H1 (cell line): ENCODE measurements at regions not wholly inside any gene's neighbourhood (a gene's known extent, or its start where the extent isn't known, plus 50 kb on each side); places are given as distances from the start of the nearest gene placed in this dataset.

Source experiments
- CTCF ChIA-PET: fragments of 300-600 bp; sonication (Branson Sonifier 250); formaldehyde crosslinking; loops from one replicate; lab custom pipeline; 2021; ENCODE audit not compliant: partially characterized antibody; lab: Charles Lee
- POLR2A ChIA-PET: fragments of 300-600 bp; sonication (Branson Sonifier 250); formaldehyde crosslinking; loops from one replicate; lab custom pipeline; 2021; ENCODE audit warnings: inconsistent platforms; ENCODE audit not compliant: partially characterized antibody; lab: Charles Lee
- DNase-seq, 2 experiments: peaks; one replicate each; pipeline versions ENCODE4 v3.0.0 to v3.0.0-alpha.2; 2010 to 2022; ENCODE audit warnings: low spot score in 2 of 2, low read depth in 1 of 2, mixed read lengths in 1 of 2
- FAIRE-seq: peaks from 2 replicates; lab custom pipeline; 2011; peaks lifted over from hg19 to GRCh38; lab: Jason Lieb, UNC
- H2AFZ ChIP-seq: 2 replicates; pipeline ENCODE4 v1.8.1; 2012; ENCODE audit warnings: low read length, inconsistent platforms
- H2AK5ac ChIP-seq: 2 replicates; pipeline ENCODE4 v1.6.1; 2013; ENCODE audit warnings: low read depth, low read length
- H2BK120ac ChIP-seq: replicated peaks from 2 replicates; pipeline ENCODE3; 2013; ENCODE audit warnings: low read depth, low read length, inconsistent platforms
- H2BK12ac ChIP-seq: 2 replicates; pipeline ENCODE4 v1.6.1; 2013; ENCODE audit warnings: low read depth, low read length
- H2BK15ac ChIP-seq: 2 replicates; pipeline ENCODE4 v1.6.1; 2013; ENCODE audit warnings: low read length
- H2BK20ac ChIP-seq: 2 replicates; pipeline ENCODE4 v1.6.1; 2013; ENCODE audit warnings: low read length
- H2BK5ac ChIP-seq: 2 replicates; pipeline ENCODE4 v1.6.1; 2013; ENCODE audit warnings: low read depth, low read length
- H3K14ac ChIP-seq: 2 replicates; pipeline ENCODE4 v1.6.1; 2013; ENCODE audit warnings: inconsistent platforms; ENCODE audit not compliant: insufficient read length
- H3K18ac ChIP-seq: 2 replicates; pipeline ENCODE4 v1.6.1; 2013; ENCODE audit warnings: low read length; ENCODE audit errors: extremely low read depth
- H3K23ac ChIP-seq: 2 replicates; pipeline ENCODE4 v1.6.1; 2013; ENCODE audit warnings: inconsistent platforms; ENCODE audit not compliant: insufficient read length
- H3K23me2 ChIP-seq: 2 replicates; pipeline ENCODE4 v1.6.1; 2013; ENCODE audit warnings: low read depth, low read length
- H3K27ac ChIP-seq: 2 replicates; pipeline ENCODE4 v1.6.1; 2011; ENCODE audit warnings: low read depth, low read length, inconsistent platforms
- H3K27me3 ChIP-seq, 4 experiments: replicated peaks in 1 of 4; 1 replicate in 1 of 4; 2 replicates in 3 of 4; pipeline versions ENCODE4 v1.6.1 to v1.8.1; 2011 to 2013; ENCODE audit warnings: low read length in 3 of 4, mild to moderate bottlenecking in 3 of 4, inconsistent platforms in 2 of 4, mixed read lengths in 2 of 4, moderate library complexity in 1 of 4; ENCODE audit not compliant: control insufficient read depth in 3 of 4, insufficient read depth in 3 of 4; ENCODE audit errors: extremely low read depth in 1 of 4
- H3K36me3 ChIP-seq, 4 experiments: 2 replicates each; pipeline versions ENCODE4 v1.6.1 to v1.8.1; 2011 to 2013; ENCODE audit warnings: mild to moderate bottlenecking in 4 of 4, low read length in 3 of 4, moderate library complexity in 2 of 4, control low read depth in 1 of 4, inconsistent platforms in 1 of 4; ENCODE audit not compliant: insufficient read depth in 4 of 4, control insufficient read depth in 2 of 4
- H3K4ac ChIP-seq: replicated peaks from 2 replicates; pipeline ENCODE3; 2013; ENCODE audit warnings: low read length, low read depth, mixed read lengths, inconsistent platforms; ENCODE audit not compliant: insufficient read length
- H3K4me1 ChIP-seq, 4 experiments: replicated peaks in 1 of 4; 1 replicate in 1 of 4; 2 replicates in 3 of 4; pipeline versions ENCODE4 v1.6.1 to v1.8.1; 2011 to 2013; ENCODE audit warnings: low read length in 3 of 4, inconsistent platforms in 2 of 4, mixed read lengths in 1 of 4; ENCODE audit not compliant: insufficient read depth in 4 of 4, control insufficient read depth in 3 of 4
- H3K4me2 ChIP-seq, 2 experiments: 2 replicates each; pipeline versions ENCODE4 v1.6.1 to v1.8.1; 2011 to 2013; ENCODE audit warnings: low read depth in 2 of 2, low read length in 2 of 2, control low read depth in 1 of 2, inconsistent platforms in 1 of 2, mild to moderate bottlenecking in 1 of 2; ENCODE audit not compliant: insufficient read depth in 1 of 2
- H3K4me3 ChIP-seq, 4 experiments: fragments of 200-600, 300-600 bp in 1 of 4; sonication (generic), shearing (Covaris generic), sonication (Bioruptor Twin) in 1 of 4; 2 replicates each; pipeline versions ENCODE4 v1.5.1 to v1.8.1; 2011 to 2016; ENCODE audit warnings: low read length in 4 of 4, low read depth in 3 of 4, control low read depth in 2 of 4, inconsistent platforms in 2 of 4, mild to moderate bottlenecking in 2 of 4, mixed read lengths in 1 of 4, moderate library complexity in 1 of 4; ENCODE audit not compliant: insufficient read depth in 2 of 4; ENCODE audit errors: extremely low read depth in 1 of 4
- H3K56ac ChIP-seq: replicated peaks from 2 replicates; pipeline ENCODE3; 2013; ENCODE audit warnings: low read depth, mild to moderate bottlenecking, mixed read lengths, low read length, inconsistent platforms; ENCODE audit not compliant: insufficient read length
- H3K79me1 ChIP-seq: 2 replicates; pipeline ENCODE4 v1.6.1; 2013; ENCODE audit warnings: low read depth, low read length, control low read depth
- H3K79me2 ChIP-seq, 2 experiments: 2 replicates each; pipeline versions ENCODE4 v1.6.1 to v1.8.1; 2012 to 2013; ENCODE audit warnings: low read length in 2 of 2, mild to moderate bottlenecking in 2 of 2, inconsistent platforms in 1 of 2; ENCODE audit not compliant: insufficient read depth in 2 of 2, control insufficient read depth in 1 of 2
- H3K9ac ChIP-seq, 4 experiments: replicated peaks in 1 of 4; 1 replicate in 1 of 4; 2 replicates in 3 of 4; pipeline versions ENCODE4 v1.6.1 to v1.8.1; 2011 to 2013; ENCODE audit warnings: low read depth in 3 of 4, low read length in 3 of 4, control low read depth in 2 of 4, mild to moderate bottlenecking in 2 of 4, moderate library complexity in 2 of 4, inconsistent platforms in 1 of 4; ENCODE audit errors: extremely low read depth in 1 of 4
- H3K9me3 ChIP-seq, 2 experiments: 2 replicates each; pipeline versions ENCODE4 v1.6.1 to v1.8.1; 2012 to 2013; ENCODE audit warnings: mild to moderate bottlenecking in 2 of 2, moderate library complexity in 2 of 2, control low read depth in 1 of 2, inconsistent platforms in 1 of 2, low read depth in 1 of 2, low read length in 1 of 2, mixed read lengths in 1 of 2; ENCODE audit not compliant: insufficient read depth in 2 of 2
- H4K20me1 ChIP-seq, 2 experiments: replicated peaks in 1 of 2; 2 replicates each; pipeline versions ENCODE3 to v1.8.1; 2011 to 2013; ENCODE audit warnings: inconsistent platforms in 2 of 2, low read length in 2 of 2, mild to moderate bottlenecking in 1 of 2; ENCODE audit not compliant: insufficient read depth in 2 of 2, control insufficient read depth in 1 of 2
- H4K5ac ChIP-seq: 2 replicates; pipeline ENCODE4 v1.6.1; 2013; ENCODE audit warnings: low read length, low read depth, mixed read lengths, inconsistent platforms; ENCODE audit not compliant: insufficient read length
- H4K8ac ChIP-seq: 2 replicates; pipeline ENCODE4 v1.8.0; 2013; ENCODE audit warnings: mild to moderate bottlenecking, moderate library complexity, low read length, inconsistent platforms; ENCODE audit not compliant: insufficient read depth; ENCODE audit errors: extremely low read depth
- H4K91ac ChIP-seq: replicated peaks from 2 replicates; pipeline ENCODE3; 2013; ENCODE audit warnings: low read length, mixed read lengths, inconsistent platforms; ENCODE audit not compliant: insufficient read length
- ASH2L ChIP-seq: fragments of 200-600, 300-600 bp; sonication (generic); IDR thresholded peaks from one replicate; pipeline ENCODE4 v1.7.1; 2017; ENCODE audit warnings: low read length
- CHD1 ChIP-seq: IDR thresholded peaks from 2 replicates; pipeline ENCODE4 v1.6.1; 2012; ENCODE audit warnings: low read depth, low read length, improper control_type of control experiment
- MAFK ChIP-seq: IDR thresholded peaks from 2 replicates; pipeline ENCODE4 v1.6.1; 2012; ENCODE audit warnings: low read depth, mild to moderate bottlenecking, improper control_type of control experiment, low read length
- RBBP5 ChIP-seq: IDR thresholded peaks from 2 replicates; pipeline ENCODE4 v1.7.1; 2012; ENCODE audit warnings: low read depth, mild to moderate bottlenecking, inconsistent platforms, low read length, moderate library complexity, borderline replicate concordance
- RFX5 ChIP-seq: IDR thresholded peaks from 2 replicates; pipeline ENCODE4 v1.6.1; 2011; ENCODE audit warnings: low read depth, low read length, improper control_type of control experiment, borderline replicate concordance
- SIN3A ChIP-seq, 2 experiments: IDR thresholded peaks in 1 of 2; conservative IDR thresholded peaks in 1 of 2; 2 replicates each; pipeline ENCODE4 v1.6.1; 2011 to 2012; ENCODE audit warnings: low read length in 2 of 2, improper control_type of control experiment in 1 of 2, low read depth in 1 of 2, mild to moderate bottlenecking in 1 of 2
- TCF12 ChIP-seq: IDR thresholded peaks from 2 replicates; pipeline ENCODE4 v1.6.1; 2011; ENCODE audit warnings: low read depth, mild to moderate bottlenecking, low read length
- TF ChIP-seq, protein P1 (sequence below): IDR thresholded peaks from 2 replicates; pipeline ENCODE4 v1.6.1; 2012; ENCODE audit warnings: low read length, inconsistent platforms

GRCh38 chr11:91538065-91538464, 686.6 kb upstream of the FAT3 start:
- Histone ChIP-seq H4K8ac (no peak overlapping the region), H4K5ac (no peak overlapping the region), H3K4me3 (no peak overlapping the region), H3K14ac (no peak overlapping the region), H3K79me1 (no peaks in the 10 kb centered on the region), H3K9ac (no peak overlapping the region), H2BK5ac (no peak overlapping the region), H3K36me3 (no peaks in the 10 kb centered on the region), H3K27me3 (no peaks in the 10 kb centered on the region), H2AFZ (no peak overlapping the region), H2BK15ac (no peak overlapping the region), H3K4me2 (no peak overlapping the region), H3K27ac (no peak overlapping the region), H3K79me2 (no peaks in the 10 kb centered on the region), H3K18ac (no peak overlapping the region), H3K23ac (no peak overlapping the region), H2BK120ac (no peak overlapping the region), H2BK20ac (no peak overlapping the region), H3K4ac (no peak overlapping the region), H3K4me1 (no peaks in the 10 kb centered on the region), H3K23me2 (no peaks in the 10 kb centered on the region), H2AK5ac (no peak overlapping the region), H4K20me1 (no peaks in the 10 kb centered on the region), H4K91ac (no peak overlapping the region), H2BK12ac (no peak overlapping the region), H3K9me3 (peaks cover 0 to 2% of the 10 kb centered on the region in 2 experiments; a peak in 1 of 4 replicates), H3K56ac (no peak overlapping the region)
- ChIA-PET CTCF (no interaction called here), POLR2A (no interaction called here)
- TF ChIP-seq MAFK (no peak), SIN3A (conservative IDR thresholded peaks at IDR 0.05 in 1 of 2, IDR thresholded peaks at IDR 0.05 in 1 of 2; ENCODE audit: low read depth in 1 of 2, low read length in 2 of 2) (no peak), RFX5 (no peak), TCF12 (no peak), ASH2L (no peak), RBBP5 (no peak), CHD1 (no peak)
- TF ChIP-seq, protein P1, sequence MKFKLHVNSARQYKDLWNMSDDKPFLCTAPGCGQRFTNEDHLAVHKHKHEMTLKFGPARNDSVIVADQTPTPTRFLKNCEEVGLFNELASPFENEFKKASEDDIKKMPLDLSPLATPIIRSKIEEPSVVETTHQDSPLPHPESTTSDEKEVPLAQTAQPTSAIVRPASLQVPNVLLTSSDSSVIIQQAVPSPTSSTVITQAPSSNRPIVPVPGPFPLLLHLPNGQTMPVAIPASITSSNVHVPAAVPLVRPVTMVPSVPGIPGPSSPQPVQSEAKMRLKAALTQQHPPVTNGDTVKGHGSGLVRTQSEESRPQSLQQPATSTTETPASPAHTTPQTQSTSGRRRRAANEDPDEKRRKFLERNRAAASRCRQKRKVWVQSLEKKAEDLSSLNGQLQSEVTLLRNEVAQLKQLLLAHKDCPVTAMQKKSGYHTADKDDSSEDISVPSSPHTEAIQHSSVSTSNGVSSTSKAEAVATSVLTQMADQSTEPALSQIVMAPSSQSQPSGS: no peak
- DNase-seq (no peak), FAIRE-seq (no peak)
